GM23338 (cell line): ENCODE measurements at regions not wholly inside any gene's neighbourhood (a gene's known extent, or its start where the extent isn't known, plus 50 kb on each side); places are given as distances from the start of the nearest gene placed in this dataset.

Experiments used
- EZH2 ChIP-seq: fragments of 200-600 bp; sonication (generic); IDR thresholded peaks from one replicate; pipeline ENCODE4 v1.8.0; 2017; ENCODE audit warnings: antibody characterized with exemption, mild to moderate bottlenecking, low read depth; ENCODE audit not compliant: unreplicated experiment
- EZH2phosphoT487 ChIP-seq: fragments of 200-600 bp; sonication (generic); IDR thresholded peaks from one replicate; pipeline ENCODE4 v1.8.1; 2018; ENCODE audit warnings: antibody characterized with exemption; ENCODE audit not compliant: unreplicated experiment
- JUNB ChIP-seq: IDR thresholded peaks from one replicate; pipeline ENCODE4 v1.6.1; 2016; ENCODE audit warnings: antibody characterized with exemption; ENCODE audit not compliant: unreplicated experiment
- ZNF331 ChIP-seq: fragments of 250-450 bp; sonication (Bioruptor Pico); IDR thresholded peaks from 2 replicates; pipeline ENCODE4 v1.5.0; 2020; ENCODE audit warnings: low read depth, mild to moderate bottlenecking, moderate library complexity
- ZNF462 ChIP-seq: fragments of 250-450 bp; sonication (Bioruptor Pico); IDR thresholded peaks from 2 replicates; pipeline ENCODE4 v1.5.0; 2020; ENCODE audit warnings: mild to moderate bottlenecking, moderate library complexity

GRCh38 chr7:97801108-97801507 is 69.2 kb downstream of the TAC1 start (continued):
- TF ChIP-seq ZNF462 (CRISPR knock-in tag) (no peak), EZH2phosphoT487 (no peak), JUNB (no peak), EZH2 (no peak), ZNF331 (CRISPR knock-in tag) (no peak)
